T47D (cell line): ENCODE measurements at regions not wholly inside any gene's neighbourhood (a gene's known extent, or its start where the extent isn't known, plus 50 kb on each side); places are given as distances from the start of the nearest gene placed in this dataset.
A peak's percentile ranks its signal among the peaks of the same experiment; 100 is the strongest.

Source experiments
- DNase-seq, 2 experiments: peaks; one replicate each; pipeline versions ENCODE4 v3.0.0 to v3.0.0-alpha.2; 2011 to 2012; ENCODE audit warnings: low read depth in 1 of 2, low spot score in 1 of 2
- JUND ChIP-seq: IDR thresholded peaks from 2 replicates; pipeline ENCODE4 v1.6.1; 2012; ENCODE audit warnings: low read depth
- in situ Hi-C: cut with HindIII; loops from 2 replicates; pipeline ENCODE4 v1.10.0; 2016; ENCODE audit warnings: low sequenced_read_pairs, low pct_unique_long_range_greater_than_20kb

GRCh38 chr17:62913991-62914570 lies 52.0 kb upstream of the TANC2 start:
- TF ChIP-seq JUND = no peak
- no peak for DNase-seq
- in situ Hi-C loops = no loop called here

DNA sequence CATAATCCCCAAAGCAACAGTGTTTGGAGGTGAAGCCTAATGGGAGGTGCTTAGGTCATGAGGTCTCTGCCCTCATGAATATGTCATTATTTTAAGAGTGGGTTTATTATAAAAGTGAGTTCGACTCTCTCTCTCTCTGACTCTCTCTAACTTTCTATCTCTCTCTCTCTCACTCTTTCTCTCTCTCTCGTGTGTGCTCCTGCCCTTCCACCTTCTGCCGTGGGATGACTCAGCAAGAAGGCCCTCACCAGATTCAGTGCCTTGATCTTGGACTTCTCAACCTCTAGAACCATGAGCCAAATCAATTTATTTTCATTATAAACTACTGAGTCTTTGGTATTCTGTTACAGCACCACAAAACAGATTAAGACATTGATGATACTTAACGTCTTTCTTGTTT lies 53.7 kb upstream of the TANC2 start:
- in situ Hi-C loops = no loop called here
- DNase-seq = no peak
- TF ChIP-seq JUND = no peak

DNA sequence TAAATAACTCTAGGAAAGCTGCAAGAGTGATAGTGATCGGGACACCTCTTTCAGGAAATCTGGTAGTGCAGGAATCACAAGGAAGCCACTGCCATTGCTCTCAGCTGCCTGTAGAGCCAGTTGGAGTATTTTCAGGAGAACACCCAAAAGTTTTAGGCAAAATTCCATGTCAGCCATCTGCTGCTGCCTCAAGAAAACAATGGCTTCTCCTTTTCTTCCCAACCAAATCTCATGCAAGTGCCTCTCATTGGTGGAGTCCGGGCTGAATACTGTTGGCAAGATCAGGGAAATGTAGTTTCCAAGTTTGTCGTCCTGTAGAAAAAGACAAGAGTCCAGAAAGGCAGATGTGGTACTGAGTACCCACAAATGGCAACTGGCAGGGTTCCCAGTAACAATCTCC lies 54.9 kb upstream of the TANC2 start:
- TF ChIP-seq JUND = no peak
- in situ Hi-C loops = no loop called here
- DNase-seq = peak in 1 of 2 experiments; percentile 44

GRCh38 chr17:62910277-62910676 lies 55.8 kb upstream of the TANC2 start:
- in situ Hi-C loops = no loop called here
- no peak for TF ChIP-seq JUND
- no peak for DNase-seq

DNA sequence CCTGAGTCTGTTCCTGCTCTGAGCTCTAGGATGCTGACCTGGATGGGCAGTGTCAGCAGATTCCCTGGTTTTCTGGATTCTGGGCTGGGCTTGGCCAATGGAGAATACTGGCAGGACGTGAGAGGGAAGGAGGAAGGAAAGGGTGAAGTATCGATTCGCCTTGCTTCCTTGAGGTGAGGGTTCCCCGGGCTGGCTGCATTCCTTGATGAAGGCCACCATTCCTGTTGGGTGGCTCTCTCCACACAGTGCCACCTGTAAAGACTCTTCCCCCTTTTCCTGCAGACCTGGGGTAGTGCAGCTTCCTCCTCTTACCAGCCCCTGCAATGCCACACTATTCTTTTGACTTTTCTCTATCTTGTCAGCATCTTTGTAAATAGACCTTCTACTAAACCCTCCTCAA lies 58.1 kb upstream of the TANC2 start:
- no peak for TF ChIP-seq JUND
- peak in 1 of 2 experiments; percentile 58 for DNase-seq
- in situ Hi-C loops = no loop called here

DNA sequence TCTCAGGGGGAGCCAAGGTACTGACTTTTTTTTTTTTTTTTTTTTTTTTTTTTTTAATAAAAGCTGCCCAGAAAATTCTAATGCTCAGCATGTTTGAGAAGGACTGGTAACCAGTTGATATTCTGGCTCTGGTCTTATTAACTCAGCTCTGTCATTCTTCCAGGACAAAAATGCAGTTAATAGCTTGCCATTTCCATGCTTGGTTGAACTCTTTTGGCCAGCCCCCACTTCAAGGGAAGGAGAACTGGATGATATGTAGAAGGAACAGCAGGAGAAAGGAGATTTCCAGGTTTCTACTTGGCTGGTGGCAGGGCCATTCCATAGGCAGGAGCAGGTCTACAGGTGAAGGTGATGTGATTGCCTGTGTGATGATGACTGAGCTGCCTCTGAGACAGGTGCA lies 59.2 kb upstream of the TANC2 start:
- no peak for DNase-seq
- TF ChIP-seq JUND = no peak
- in situ Hi-C loops = no loop called here

GRCh38 chr17:62905233-62905632 lies 60.8 kb upstream of the TANC2 start:
- TF ChIP-seq JUND = no peak
- no peak for DNase-seq
- in situ Hi-C loops = no loop called here

DNA sequence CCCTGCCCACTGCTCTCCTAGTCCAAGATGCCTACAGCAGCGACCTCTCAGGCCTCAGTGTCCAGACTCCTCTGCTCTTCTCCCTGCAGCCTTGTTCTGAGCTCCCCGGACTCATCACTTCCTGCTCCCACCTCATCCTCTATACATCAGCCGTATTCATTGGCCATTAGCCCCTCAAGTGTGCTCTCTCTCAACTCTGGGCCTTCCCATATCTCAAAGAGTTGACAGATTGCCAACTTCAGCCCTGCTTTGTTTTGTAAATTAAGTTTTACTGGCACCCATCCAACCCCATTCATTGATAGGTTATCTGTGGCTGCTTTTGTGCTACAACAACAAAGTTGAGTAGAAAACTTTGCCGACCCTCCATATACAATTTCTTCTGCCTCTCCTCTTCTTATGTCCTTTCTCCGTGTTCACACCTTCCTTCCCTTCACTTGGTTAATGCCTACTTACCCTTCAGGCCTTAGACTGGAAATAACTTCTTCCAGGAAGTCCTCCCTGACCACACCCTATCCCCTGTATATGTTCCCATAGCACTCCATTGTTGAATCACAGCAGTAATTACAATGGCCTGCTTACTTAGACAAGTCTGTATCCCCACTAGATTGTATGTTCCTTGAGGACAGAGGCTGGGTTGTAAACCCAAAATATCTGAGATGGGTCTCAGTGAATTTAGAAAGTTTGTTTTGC lies 63.4 kb upstream of the TANC2 start:
- DNase-seq = no peak
- in situ Hi-C loops = no loop called here
- TF ChIP-seq JUND = no peak

- no peak for DNase-seq
- TF ChIP-seq JUND = no peak
- in situ Hi-C loops = no loop called here
Observed at GRCh38 chr17:62901544-62901943, 64.5 kb upstream of the TANC2 start.

DNA sequence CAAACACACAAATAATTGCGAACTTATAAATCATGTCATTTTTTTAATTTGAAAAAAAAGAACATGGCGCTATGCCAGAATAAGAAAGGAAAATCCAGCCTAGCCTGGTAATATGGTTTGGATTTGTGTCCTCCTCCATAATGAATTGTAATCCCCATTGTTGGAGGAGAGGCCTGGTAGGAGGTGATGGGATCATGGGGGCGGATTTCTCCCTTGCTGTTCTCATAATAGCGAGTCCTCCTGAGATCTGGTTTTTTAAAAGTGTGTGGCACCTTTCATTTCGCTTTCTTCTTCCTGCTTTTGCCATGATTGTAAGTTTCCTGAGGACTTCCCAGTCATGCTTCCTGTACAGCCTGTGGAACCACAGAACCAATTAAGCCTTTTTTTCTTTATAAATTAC lies 65.9 kb upstream of the TANC2 start:
- DNase-seq = no peak
- TF ChIP-seq JUND = no peak
- in situ Hi-C loops = no loop called here

DNA sequence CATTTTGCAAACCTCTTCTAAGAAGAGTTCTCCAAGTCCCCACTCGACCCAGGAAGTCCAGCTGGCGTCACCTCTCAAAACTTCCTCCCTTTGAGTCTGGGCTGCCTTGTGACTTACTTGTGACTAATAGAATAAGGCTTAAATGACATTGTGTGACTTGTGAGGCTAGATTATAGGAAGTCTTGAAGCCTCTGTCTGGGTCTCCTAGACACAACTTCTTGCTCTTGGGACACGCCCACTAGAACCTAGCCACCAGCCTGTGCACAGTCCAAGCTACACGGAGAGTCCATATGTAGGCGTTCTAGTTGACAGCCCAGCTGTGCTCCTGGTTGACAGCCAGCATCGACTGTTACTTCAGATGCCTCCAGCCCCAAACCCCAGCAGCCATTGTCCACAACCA lies 66.7 kb upstream of the TANC2 start:
- in situ Hi-C loops = no loop called here
- TF ChIP-seq JUND = no peak
- no peak for DNase-seq

- in situ Hi-C loops = no loop called here
- TF ChIP-seq JUND = no peak
- no peak for DNase-seq
Observed at GRCh38 chr17:62898239-62898864, 67.7 kb upstream of the TANC2 start.

GRCh38 chr17:62897706-62898105 lies 68.3 kb upstream of the TANC2 start:
- in situ Hi-C loops = no loop called here
- no peak for DNase-seq

More at GRCh38 chr17:62897706-62898105, 68.3 kb upstream of the TANC2 start:
- no peak for TF ChIP-seq JUND
